Astrocyte of the spinal cord (primary cell): ENCODE measurements at regions not wholly inside any gene's neighbourhood (a gene's known extent, or its start where the extent isn't known, plus 50 kb on each side); places are given as distances from the start of the nearest gene placed in this dataset.
"Not testable (repeated sequence)": the region's sequence is repeated elsewhere in the genome, so short reads cannot be mapped to it uniquely, and the experiment has no call there.

Experiments used
- DNase-seq: peaks from one replicate; pipeline ENCODE4 v3.0.0; 2011; ENCODE audit warnings: low read depth, low spot score
- H3K4me3 ChIP-seq: 2 replicates; pipeline ENCODE4 v1.5.1; 2011; ENCODE audit warnings: low read depth, mild to moderate bottlenecking, low read length, moderate library complexity
- CTCF ChIP-seq: IDR thresholded peaks from 2 replicates; pipeline ENCODE4 v1.5.1; 2012; ENCODE audit warnings: low read depth, mild to moderate bottlenecking, low read length, inconsistent platforms
- in situ Hi-C: cut with HindIII; loops from 2 replicates; pipeline ENCODE4 v1.10.0; 2017; ENCODE audit warnings: low sequenced_read_pairs

DNA sequence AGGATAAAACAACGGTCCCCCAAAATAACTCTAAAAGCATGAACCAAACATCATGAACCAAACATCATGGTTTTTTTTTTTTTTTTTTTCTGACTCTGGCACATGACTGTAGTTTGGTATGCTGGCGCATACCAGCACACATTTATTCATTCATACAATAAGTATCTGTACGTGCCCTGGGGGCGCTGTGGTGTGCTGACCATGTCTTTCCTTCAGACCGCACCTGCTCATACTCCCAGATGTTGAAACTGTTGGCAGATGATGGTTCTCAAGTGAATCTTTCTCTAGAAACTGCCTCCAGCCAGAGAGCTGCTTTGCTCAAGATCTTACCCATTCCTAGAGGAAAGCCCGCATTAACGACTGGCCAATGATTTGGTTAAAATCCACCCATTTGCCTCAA lies 114.7 kb upstream of the ANKRD30A start:
- in situ Hi-C loops, result no loop called here
- no peak overlapping the region for H3K4me3 ChIP-seq
- no peak for TF ChIP-seq CTCF
- DNase-seq, result no peak

DNA sequence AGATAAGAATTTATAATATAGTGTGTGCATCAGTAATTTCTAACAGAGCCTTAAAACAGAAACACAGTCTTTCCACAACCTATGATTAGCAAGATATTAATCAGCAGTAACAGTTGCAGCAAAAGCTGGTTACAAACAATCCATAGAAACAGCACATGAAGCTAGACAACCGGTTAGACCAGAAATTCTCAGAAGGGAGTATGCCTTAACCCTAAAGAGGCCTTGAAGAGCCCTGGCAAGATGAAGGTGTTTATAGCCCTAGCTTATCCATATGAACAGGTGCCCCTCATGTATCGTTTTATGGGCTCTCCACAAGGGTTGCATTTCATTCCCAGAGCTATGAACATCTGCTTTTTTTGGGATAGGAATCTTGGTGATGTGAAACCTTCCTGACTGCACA lies 117.1 kb upstream of the ANKRD30A start:
- in situ Hi-C loops, DNase-seq, H3K4me3 ChIP-seq: not testable (repeated sequence)

DNA sequence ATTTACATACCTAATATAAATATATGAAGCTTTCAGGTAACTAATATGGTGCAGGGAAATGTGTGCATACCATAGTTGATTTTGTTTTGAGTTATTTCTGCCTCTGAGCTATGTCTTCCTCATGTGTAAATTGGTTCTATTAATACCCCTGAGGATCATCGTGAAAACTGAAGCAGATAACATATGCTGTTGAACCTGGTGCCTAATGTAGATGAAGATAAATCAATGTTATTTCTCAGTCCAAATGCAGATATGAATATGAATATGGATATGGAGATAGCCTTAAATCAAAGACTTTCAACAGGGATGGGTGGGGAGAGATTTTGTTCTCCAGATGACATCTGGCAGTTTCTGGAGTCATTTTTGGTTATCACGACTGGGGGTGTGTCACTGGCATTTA lies 122.3 kb upstream of the ANKRD30A start:
- no peak for TF ChIP-seq CTCF
- in situ Hi-C loops, result no loop called here
- DNase-seq, result no peak
- no peak overlapping the region for H3K4me3 ChIP-seq

- H3K4me3 ChIP-seq, in situ Hi-C loops, DNase-seq: not testable (repeated sequence)
Observed at GRCh38 chr10:36995806-36996205, 129.6 kb upstream of the ANKRD30A start.

- no peak for DNase-seq
- in situ Hi-C loops, result no loop called here
- H3K4me3 ChIP-seq, result no peak overlapping the region
- TF ChIP-seq CTCF, result no peak
Observed at GRCh38 chr10:36994886-36995285, 130.5 kb upstream of the ANKRD30A start.

- DNase-seq, result no peak
- no peak for TF ChIP-seq CTCF
- H3K4me3 ChIP-seq, result no peak overlapping the region
- in situ Hi-C loops, result no loop called here
Observed at GRCh38 chr10:36989233-36989632, 136.2 kb upstream of the ANKRD30A start.

DNA sequence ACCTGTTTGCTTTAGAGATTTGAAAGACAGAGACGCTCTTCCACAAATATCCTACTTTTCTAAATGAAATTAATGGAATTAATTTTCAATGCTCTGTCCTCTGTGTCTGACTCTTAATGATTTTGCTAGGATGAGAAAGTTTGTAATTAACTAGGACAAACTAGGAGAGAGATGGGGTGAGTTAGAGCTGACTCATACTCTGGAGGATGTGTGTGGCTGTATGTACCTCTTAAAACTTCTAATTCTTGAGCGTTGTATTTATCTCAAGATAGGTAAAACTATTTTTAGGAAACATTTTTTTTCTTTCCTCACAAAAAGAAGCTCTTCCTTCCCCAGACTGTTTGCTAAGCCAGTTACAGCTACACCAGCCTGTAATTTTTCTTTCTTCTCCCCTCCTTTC lies 178.8 kb upstream of the ANKRD30A start:
- in situ Hi-C loops, result no loop called here
- no peak for DNase-seq
- TF ChIP-seq CTCF, result no peak
- H3K4me3 ChIP-seq, result no peak overlapping the region

GRCh38 chr10:36943544-36943943 lies 181.9 kb upstream of the ANKRD30A start:
- DNase-seq, result no peak
- in situ Hi-C loops, result no loop called here
- no peak for TF ChIP-seq CTCF
- H3K4me3 ChIP-seq, result no peak overlapping the region
